ENCODE measurements at regions not wholly inside any gene's neighbourhood (a gene's known extent, or its start where the extent isn't known, plus 50 kb on each side); places are given as distances from the start of the nearest gene placed in this dataset.

DNA sequence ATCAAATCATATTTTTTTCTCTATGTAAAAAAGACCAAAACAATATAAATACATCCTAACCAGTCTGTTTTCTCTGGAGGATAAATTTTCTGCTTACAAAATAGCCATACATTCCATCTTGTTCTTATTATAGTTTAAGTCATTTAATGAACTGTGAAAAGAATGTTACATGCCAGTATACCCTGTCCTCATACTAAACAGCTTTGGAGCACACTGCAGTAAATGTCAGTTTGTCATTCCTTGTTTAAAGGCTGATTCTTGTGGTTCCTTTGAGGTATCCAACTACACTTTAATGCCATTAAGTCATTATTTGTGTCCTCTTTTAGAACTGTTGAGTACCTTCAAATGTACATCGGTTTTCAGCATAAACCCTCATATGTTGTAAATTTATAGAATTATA, 52.7 kb upstream of the DCBLD2 start:
- Mint-ChIP-seq H3K4me1 (ENCODE audit: unreplicated experiment) (no peaks in the 10 kb centered on the region), H3K27ac (ENCODE audit: unreplicated experiment) (no peak overlapping the region), H3K36me3 (ENCODE audit: low read depth, unreplicated experiment) (no peaks in the 10 kb centered on the region), H3K9me3 (ENCODE audit: unreplicated experiment) (no peaks in the 10 kb centered on the region), H3K27me3 (ENCODE audit: unreplicated experiment) (no peaks in the 10 kb centered on the region), H3K4me3 (ENCODE audit: unreplicated experiment) (no peak overlapping the region)
- no peak for DNase-seq (ENCODE audit: low spot score)
- TF ChIP-seq CTCF (IDR thresholded peaks at IDR 0.05; ENCODE audit: unreplicated experiment), result no peak

- H3K4me1 Mint-ChIP-seq (ENCODE audit: unreplicated experiment), result no peaks in the 10 kb centered on the region
- no peaks in the 10 kb centered on the region for H3K9me3 Mint-ChIP-seq (ENCODE audit: unreplicated experiment)
- no peak overlapping the region for H3K27ac Mint-ChIP-seq (ENCODE audit: unreplicated experiment)
- no peak for DNase-seq (ENCODE audit: low spot score)
- TF ChIP-seq CTCF (IDR thresholded peaks at IDR 0.05; ENCODE audit: unreplicated experiment), result no peak
- H3K4me3 Mint-ChIP-seq (ENCODE audit: unreplicated experiment), result no peak overlapping the region
- H3K27me3 Mint-ChIP-seq (ENCODE audit: unreplicated experiment), result no peaks in the 10 kb centered on the region
- no peaks in the 10 kb centered on the region for H3K36me3 Mint-ChIP-seq (ENCODE audit: low read depth, unreplicated experiment)
Observed at GRCh38 chr3:98952404-98952803, 50.9 kb upstream of the DCBLD2 start.

Measured in endothelial cell (in vitro differentiated cells).